Breast epithelium (tissue), 3 donors: ENCODE measurements at regions not wholly inside any gene's neighbourhood (a gene's known extent, or its start where the extent isn't known, plus 50 kb on each side); places are given as distances from the start of the nearest gene placed in this dataset.

Experiments
- CTCF ChIP-seq, 3 donors: fragments of 450-650 bp; IDR thresholded peaks; one replicate each; pipeline ENCODE4 v1.5.1; 2016 to 2017; ENCODE audit warnings: antibody characterized with exemption in 3 of 3, mild to moderate bottlenecking in 3 of 3, moderate library complexity in 3 of 3
- POLR2A ChIP-seq: fragments of 450-650 bp; IDR thresholded peaks from one replicate; pipeline ENCODE4 v1.6.1; 2016; ENCODE audit warnings: antibody characterized with exemption, mild to moderate bottlenecking, moderate library complexity

DNA sequence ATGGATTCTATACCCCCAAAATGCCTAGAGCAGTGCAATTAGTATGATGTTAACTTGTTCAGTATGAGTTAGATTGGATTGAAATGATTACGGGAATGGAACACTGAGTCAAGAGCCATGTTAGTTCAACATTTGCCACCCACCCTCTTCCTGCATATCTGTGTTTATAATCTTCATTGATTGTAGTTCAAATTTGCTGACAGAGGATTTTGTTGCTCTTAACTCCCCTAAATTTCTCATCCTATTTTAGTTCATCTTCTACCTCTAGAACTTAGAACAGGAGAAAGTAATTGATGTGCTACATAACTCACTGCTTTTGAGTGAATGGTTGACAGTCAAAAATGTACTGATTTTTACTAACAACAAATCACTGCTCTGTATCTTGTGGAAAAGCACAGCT lies 673.5 kb upstream of the NRXN1 start:
- TF ChIP-seq CTCF (IDR thresholded peaks at IDR 0.05) (no peak), POLR2A (no peak)
